DND-41 (cell line): ENCODE measurements at regions not wholly inside any gene's neighbourhood (a gene's known extent, or its start where the extent isn't known, plus 50 kb on each side); places are given as distances from the start of the nearest gene placed in this dataset.
"Not testable (repeated sequence)": the region's sequence is repeated elsewhere in the genome, so short reads cannot be mapped to it uniquely, and the experiment has no call there.

Experiments used
- ATAC-seq: fragments of 200-7000 bp; cut with Tn5 transposase; 3 replicates; pipeline ENCODE4 v1.9.1; 2021; ENCODE audit warnings: low read depth; ENCODE audit not compliant: insufficient read depth
- DNase-seq: peaks from one replicate; pipeline ENCODE4 v3.0.0-alpha.2; 2020
- H2AFZ ChIP-seq: 2 replicates; pipeline ENCODE4 v1.6.0; 2012; ENCODE audit warnings: low read depth, low read length
- H3K27ac ChIP-seq: 2 replicates; pipeline ENCODE4 v1.5.1; 2012; ENCODE audit warnings: low read length, inconsistent platforms
- H3K27me3 ChIP-seq: fragments of 200-600 bp; sonication (generic); 2 replicates; pipeline ENCODE4 v1.6.0; 2012; ENCODE audit warnings: low read length, mild to moderate bottlenecking, inconsistent platforms; ENCODE audit not compliant: insufficient read depth, poor library complexity
- H3K36me3 ChIP-seq: 2 replicates; pipeline ENCODE4 v1.5.1; 2012; ENCODE audit warnings: low read length, inconsistent platforms; ENCODE audit not compliant: insufficient read depth
- H3K4me1 ChIP-seq: 2 replicates; pipeline ENCODE4 v1.5.1; 2012; ENCODE audit warnings: mild to moderate bottlenecking, low read length; ENCODE audit not compliant: insufficient read depth
- H3K4me2 ChIP-seq: 2 replicates; pipeline ENCODE4 v1.6.0; 2012; ENCODE audit warnings: mild to moderate bottlenecking, moderate library complexity, low read length, inconsistent platforms; ENCODE audit not compliant: insufficient read depth
- H3K4me3 ChIP-seq, 2 experiments: fragments of 200-600 bp in 1 of 2; shearing (Covaris generic) in 1 of 2; 2 replicates each; pipeline ENCODE4 v1.5.1; 2012 to 2016; ENCODE audit warnings: inconsistent platforms in 2 of 2, low read length in 2 of 2, mild to moderate bottlenecking in 2 of 2, low read depth in 1 of 2, moderate library complexity in 1 of 2
- H3K79me2 ChIP-seq: 2 replicates; pipeline ENCODE4 v1.6.0; 2012; ENCODE audit warnings: low read length, inconsistent platforms; ENCODE audit not compliant: insufficient read depth
- H3K9ac ChIP-seq: 2 replicates; pipeline ENCODE4 v1.6.0; 2012; ENCODE audit warnings: low read depth, mild to moderate bottlenecking, inconsistent platforms, low read length, moderate library complexity
- H3K9me3 ChIP-seq: 2 replicates; pipeline ENCODE4 v1.5.1; 2012; ENCODE audit warnings: low read length, moderate library complexity, mild to moderate bottlenecking, inconsistent platforms; ENCODE audit not compliant: insufficient read depth, severe bottlenecking
- H4K20me1 ChIP-seq: 2 replicates; pipeline ENCODE4 v1.6.0; 2012; ENCODE audit warnings: low read length; ENCODE audit not compliant: insufficient read depth

DNA sequence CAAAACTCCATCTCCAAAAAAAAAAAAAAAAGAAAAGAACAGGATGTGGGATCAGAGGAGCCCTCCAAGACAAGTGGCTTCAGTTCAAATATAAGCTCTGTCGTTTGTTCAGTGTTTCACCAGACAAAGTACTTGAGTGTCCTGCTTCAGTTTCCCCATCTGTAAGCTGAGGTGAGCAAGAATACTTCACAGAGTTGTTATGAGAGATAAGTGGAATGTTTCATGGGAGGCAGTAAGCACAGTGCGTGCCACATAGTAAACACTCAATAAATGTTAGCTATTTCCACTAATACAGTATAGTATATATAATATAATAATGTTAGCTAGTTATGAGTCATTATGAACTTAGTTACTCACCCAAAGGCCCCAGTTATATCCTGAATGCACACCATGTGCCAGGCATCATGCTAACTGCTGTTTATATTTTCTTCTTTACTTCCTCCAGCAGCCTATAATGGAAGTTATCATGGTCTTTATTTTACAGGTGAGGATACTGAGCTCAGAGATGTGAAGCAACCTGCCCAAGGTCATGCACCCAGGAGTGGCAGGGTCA, 162.5 kb downstream of the NPIPA8 start:
- not testable (repeated sequence) for H3K9me3 ChIP-seq, H3K4me1 ChIP-seq, DNase-seq, H3K27me3 ChIP-seq, H3K36me3 ChIP-seq, H2AFZ ChIP-seq, H3K79me2 ChIP-seq, H3K4me2 ChIP-seq, H4K20me1 ChIP-seq, H3K27ac ChIP-seq, H3K9ac ChIP-seq, H3K4me3 ChIP-seq, ATAC-seq

DNA sequence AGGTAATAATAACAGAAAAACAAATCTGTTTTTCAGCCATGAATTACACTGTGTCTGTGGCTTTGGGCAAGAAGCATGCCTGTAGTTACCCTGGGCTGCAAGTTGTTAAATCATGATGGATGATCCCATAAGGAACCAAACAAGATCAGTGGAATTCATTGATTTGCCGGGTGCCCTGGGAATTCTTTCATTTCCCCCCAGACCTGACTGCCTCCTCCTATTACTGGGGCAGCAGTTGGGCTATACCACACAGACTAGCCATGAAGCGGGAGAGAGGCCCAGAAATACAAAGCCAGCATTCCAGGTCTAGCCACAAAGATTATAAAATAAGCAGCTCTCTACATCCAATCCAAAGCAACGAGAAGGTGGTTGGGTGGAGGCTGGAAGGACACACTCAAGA, 174.2 kb downstream of the NPIPA8 start:
- not testable (repeated sequence) for H3K27me3 ChIP-seq, H2AFZ ChIP-seq, H3K4me1 ChIP-seq, H3K79me2 ChIP-seq, ATAC-seq, H3K4me3 ChIP-seq, H3K9me3 ChIP-seq, H3K9ac ChIP-seq, H3K27ac ChIP-seq, H4K20me1 ChIP-seq, H3K4me2 ChIP-seq, H3K36me3 ChIP-seq, DNase-seq

DNA sequence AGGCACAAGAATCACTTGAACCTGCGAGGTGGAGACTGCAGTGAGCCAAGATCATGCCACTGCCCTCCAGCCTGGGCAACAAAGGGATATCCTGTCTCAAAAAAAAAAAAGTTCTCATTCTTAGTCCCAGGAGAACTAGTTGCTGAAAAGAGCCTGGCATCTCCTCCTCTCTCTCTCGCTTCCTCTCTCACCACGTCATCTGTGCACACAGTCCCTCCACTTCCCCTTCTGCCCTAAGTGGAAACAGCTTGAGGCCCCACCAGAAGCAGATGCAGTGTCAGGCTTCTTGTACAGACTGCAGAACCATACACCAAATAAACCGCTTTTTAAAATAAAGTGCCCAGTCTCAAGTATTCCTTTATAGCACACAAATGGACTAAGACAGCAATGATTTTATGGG, 175.3 kb downstream of the NPIPA8 start:
- not testable (repeated sequence) for H3K9ac ChIP-seq, H3K27ac ChIP-seq, DNase-seq, H3K4me3 ChIP-seq, H3K4me2 ChIP-seq, H4K20me1 ChIP-seq, H3K79me2 ChIP-seq, ATAC-seq, H3K4me1 ChIP-seq, H3K9me3 ChIP-seq, H3K27me3 ChIP-seq, H2AFZ ChIP-seq, H3K36me3 ChIP-seq

DNA sequence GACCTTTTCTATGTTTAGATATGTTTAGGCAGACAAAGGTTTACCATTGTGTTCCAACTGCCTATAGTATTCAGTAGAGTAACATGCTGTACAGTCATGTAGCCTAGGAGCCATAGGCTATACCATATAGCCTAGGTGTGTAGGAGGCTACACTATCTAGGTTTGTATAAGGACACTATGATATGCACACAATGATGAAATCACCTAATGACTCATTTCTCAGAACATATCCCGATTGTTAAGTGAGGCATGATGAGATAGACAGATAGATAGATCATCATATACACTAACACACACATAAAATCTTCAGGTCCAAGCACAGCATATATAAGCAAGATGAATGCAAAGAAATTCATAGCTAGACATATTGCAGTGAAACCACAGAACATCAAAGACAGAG, 177.4 kb downstream of the NPIPA8 start:
- not testable (repeated sequence) for DNase-seq, H3K4me1 ChIP-seq, H4K20me1 ChIP-seq, H3K79me2 ChIP-seq, H3K4me3 ChIP-seq, H3K27ac ChIP-seq, H3K9ac ChIP-seq, H3K27me3 ChIP-seq, ATAC-seq, H3K36me3 ChIP-seq, H2AFZ ChIP-seq, H3K4me2 ChIP-seq, H3K9me3 ChIP-seq

DNA sequence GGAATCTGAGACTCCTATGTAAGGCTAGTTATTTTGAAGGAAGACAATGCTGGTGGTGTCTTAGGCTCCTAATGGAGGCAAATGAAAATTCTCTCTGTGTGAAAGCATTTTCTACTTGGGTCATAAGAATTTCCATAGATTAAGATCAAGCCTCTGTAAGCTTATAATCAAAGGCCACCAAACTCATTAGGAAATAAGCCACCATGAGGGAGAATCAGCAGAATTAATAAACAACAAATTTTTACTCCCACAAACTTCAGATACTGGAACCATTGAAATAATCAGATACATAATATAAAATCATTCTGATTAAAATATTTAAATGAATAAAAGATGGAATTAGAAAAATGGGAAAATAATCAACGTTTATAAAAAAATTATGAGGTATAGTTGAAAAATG, 178.7 kb downstream of the NPIPA8 start:
- H3K4me3 ChIP-seq, H4K20me1 ChIP-seq, H3K9me3 ChIP-seq, H3K79me2 ChIP-seq, ATAC-seq, H3K9ac ChIP-seq, H3K27me3 ChIP-seq, DNase-seq, H2AFZ ChIP-seq, H3K27ac ChIP-seq, H3K4me2 ChIP-seq, H3K4me1 ChIP-seq, H3K36me3 ChIP-seq: not testable (repeated sequence)

- not testable (repeated sequence) for DNase-seq, H3K4me1 ChIP-seq, H3K79me2 ChIP-seq, H3K4me2 ChIP-seq, H3K9me3 ChIP-seq, ATAC-seq, H3K27me3 ChIP-seq, H3K4me3 ChIP-seq, H2AFZ ChIP-seq, H3K36me3 ChIP-seq, H4K20me1 ChIP-seq, H3K9ac ChIP-seq, H3K27ac ChIP-seq
Observed at GRCh38 chr16:18152832-18153231, 183.7 kb downstream of the NPIPA8 start.

- not testable (repeated sequence) for H3K27ac ChIP-seq, H3K36me3 ChIP-seq, H3K4me1 ChIP-seq, H3K4me3 ChIP-seq, H3K9me3 ChIP-seq, H3K27me3 ChIP-seq, H3K9ac ChIP-seq, H2AFZ ChIP-seq, ATAC-seq, H3K4me2 ChIP-seq, H4K20me1 ChIP-seq, DNase-seq, H3K79me2 ChIP-seq
Observed at GRCh38 chr16:18148132-18148531, 188.4 kb downstream of the NPIPA8 start.

- not testable (repeated sequence) for H3K27ac ChIP-seq, H3K4me2 ChIP-seq, H2AFZ ChIP-seq, H3K79me2 ChIP-seq, H4K20me1 ChIP-seq, H3K36me3 ChIP-seq, H3K9me3 ChIP-seq, ATAC-seq, H3K4me1 ChIP-seq, H3K27me3 ChIP-seq, DNase-seq, H3K4me3 ChIP-seq, H3K9ac ChIP-seq
Observed at GRCh38 chr16:18146601-18147142, 189.9 kb downstream of the NPIPA8 start.
